Adrenal gland (tissue), 9 donors: ENCODE measurements at regions not wholly inside any gene's neighbourhood (a gene's known extent, or its start where the extent isn't known, plus 50 kb on each side); places are given as distances from the start of the nearest gene placed in this dataset.

Source experiments
- DNase-seq, 7 donors: peaks; one replicate each; pipeline ENCODE4 v3.0.0-alpha.2; 2019 to 2020
- H3K27ac ChIP-seq, 5 donors: fragments of 200-600 bp; sonication (generic) in 4 of 5; 1 replicate in 3 of 5; 2 replicates in 2 of 5; pipeline versions ENCODE4 v1.5.1 to v1.8.0; 2016 to 2020; ENCODE audit warnings: mild to moderate bottlenecking in 1 of 5
- H3K27me3 ChIP-seq: fragments of 200-600 bp; 2 replicates; pipeline ENCODE4 v1.8.0; 2021
- H3K36me3 ChIP-seq, 2 donors: fragments of 200-600 bp; replicated peaks in 1 of 2; 1 replicate in 1 of 2; 2 replicates in 1 of 2; pipeline versions ENCODE4 v1.5.1 to v1.8.0; 2018 to 2022
- H3K4me1 ChIP-seq, 2 donors: fragments of 200-600 bp; replicated peaks in 1 of 2; 1 replicate in 1 of 2; 2 replicates in 1 of 2; pipeline versions ENCODE4 v1.5.1 to v1.8.0; 2018 to 2021
- H3K4me3 ChIP-seq, 4 donors: fragments of 200-600 bp; sonication (generic) in 3 of 4; one replicate each; pipeline ENCODE4 v1.5.1; 2016 to 2018
- H3K9me3 ChIP-seq, 3 donors: fragments of 200-600 bp; sonication (generic) in 1 of 3; replicated peaks in 1 of 3; 1 replicate in 2 of 3; 2 replicates in 1 of 3; pipeline versions ENCODE4 v1.5.1 to v1.8.0; 2016 to 2021
- CTCF ChIP-seq, 6 experiments: fragments of 450-650 bp in 4 of 6; fragments of 200-600 bp in 2 of 6; sonication (generic) in 1 of 6; IDR thresholded peaks; 1 replicate in 5 of 6; 2 replicates in 1 of 6; pipeline versions ENCODE4 v1.5.1 to v1.8.0; 2016 to 2021; ENCODE audit warnings: antibody characterized with exemption in 6 of 6, mild to moderate bottlenecking in 2 of 6, moderate library complexity in 1 of 6
- POLR2A ChIP-seq, 2 donors: fragments of 450-650 bp; IDR thresholded peaks; one replicate each; pipeline ENCODE4 v1.6.1; 2017; ENCODE audit warnings: antibody characterized with exemption in 2 of 2, mild to moderate bottlenecking in 2 of 2, moderate library complexity in 1 of 2
- WGBS, 4 donors: extraction: QIAGEN DNeasy Blood & Tissue Kit in 2 of 4; methylation state at CpG; one replicate each; pipeline versions ENCODE4 v1.1.5 to v1.1.7; 2013 to 2017; 5-methylcytosine and 5-hydroxymethylcytosine counted together
- intact Hi-C, 2 donors: fragments of 100-400 bp; cut with DNase I; formaldehyde crosslinking; loops; one replicate each; pipeline versions ENCODE4 v1.14.1 to v1.15.0; 2022 to 2023
- donor health status: healthy with polysubstance abuse.
- donor health status: Bipolar disorder and iron deficiency.
- donor health status: DM: yes; HTN: yes; CAD: no.
- donor health status: DM: no; HTN: no; CAD: no.
- donor health status: DM: no; HTN: no; CAD: no.

- H3K9me3 ChIP-seq, result no peaks in the 10 kb centered on the region
- WGBS, 4 donors, result 83 to 90% (median 88%) methylated on average over 7 to 11 of the region's 11 CpGs
- H3K4me3 ChIP-seq, result no peak overlapping the region
- intact Hi-C loops, result no loop called here
- no peaks in the 10 kb centered on the region for H3K27me3 ChIP-seq
- no peak for DNase-seq
- TF ChIP-seq POLR2A (IDR thresholded peaks at IDR 0.05), result no peak
- TF ChIP-seq CTCF (IDR thresholded peaks at IDR 0.05), result no peak
- no peaks in the 10 kb centered on the region for H3K4me1 ChIP-seq
- no peaks in the 10 kb centered on the region for H3K36me3 ChIP-seq
- H3K27ac ChIP-seq, result no peak overlapping the region
Observed at GRCh38 chr5:2542026-2542425, 209.5 kb downstream of the IRX2 start.

GRCh38 chr5:2538169-2538568, 213.3 kb downstream of the IRX2 start:
- Histone ChIP-seq H3K27me3 (peaks cover 8% of the 10 kb centered on the region), H3K36me3 (no peaks in the 10 kb centered on the region), H3K4me1 (no peaks in the 10 kb centered on the region), H3K9me3 (no peaks in the 10 kb centered on the region), H3K4me3 (no peak overlapping the region), H3K27ac (no peak overlapping the region)
- TF ChIP-seq POLR2A (IDR thresholded peaks at IDR 0.05), result no peak
- TF ChIP-seq CTCF (IDR thresholded peaks at IDR 0.05), result no peak
- WGBS, 4 donors, result 37 to 49% (median 44%) methylated on average over 8 to 10 of the region's 10 CpGs
- DNase-seq, result no peak
- intact Hi-C loops, result no loop called here

- H3K27me3 ChIP-seq, result peaks cover 8% of the 10 kb centered on the region
- intact Hi-C loops, result no loop called here
- TF ChIP-seq POLR2A (IDR thresholded peaks at IDR 0.05), result no peak
- no peak for TF ChIP-seq CTCF (IDR thresholded peaks at IDR 0.05)
- WGBS, 4 donors, result 61 to 71% (median 67%) methylated on average over 27 of the region's 27 CpGs
- no peaks in the 10 kb centered on the region for H3K9me3 ChIP-seq
- DNase-seq, result no peak
- H3K4me3 ChIP-seq, result no peak overlapping the region
- H3K27ac ChIP-seq, result no peak overlapping the region
- H3K36me3 ChIP-seq, result no peaks in the 10 kb centered on the region
- H3K4me1 ChIP-seq, result no peaks in the 10 kb centered on the region
Observed at GRCh38 chr5:2537378-2538145, 213.9 kb downstream of the IRX2 start.

GRCh38 chr5:2536632-2537377, 214.7 kb downstream of the IRX2 start:
- Histone ChIP-seq H3K27me3 (peaks cover 8% of the 10 kb centered on the region), H3K4me1 (no peaks in the 10 kb centered on the region), H3K27ac (no peak overlapping the region), H3K4me3 (no peak overlapping the region), H3K36me3 (no peaks in the 10 kb centered on the region), H3K9me3 (no peaks in the 10 kb centered on the region)
- intact Hi-C loops, result no loop called here
- 71 to 75% (median 72%) methylated on average over 14 to 19 of the region's 19 CpGs for WGBS, 4 donors
- TF ChIP-seq CTCF (IDR thresholded peaks at IDR 0.05) (no peak), POLR2A (IDR thresholded peaks at IDR 0.05) (no peak)
- DNase-seq, result no peak
